Body of pancreas (tissue), 4 donors: ENCODE measurements at regions not wholly inside any gene's neighbourhood (a gene's known extent, or its start where the extent isn't known, plus 50 kb on each side); places are given as distances from the start of the nearest gene placed in this dataset.

ENCODE experiments used
- POLR2A ChIP-seq, 3 donors: fragments of 450-650 bp; IDR thresholded peaks; one replicate each; pipeline ENCODE4 v1.6.1; 2016; ENCODE audit warnings: antibody characterized with exemption in 3 of 3, mild to moderate bottlenecking in 2 of 3
- TF ChIP-seq, protein P1 (sequence below), 7 experiments: fragments of 450-650 bp in 4 of 7; fragments of 200-600 bp in 3 of 7; sonication (generic) in 3 of 7; IDR thresholded peaks; one replicate each; pipeline ENCODE4 v1.5.1; 2016 to 2019; ENCODE audit warnings: antibody characterized with exemption in 7 of 7

DNA sequence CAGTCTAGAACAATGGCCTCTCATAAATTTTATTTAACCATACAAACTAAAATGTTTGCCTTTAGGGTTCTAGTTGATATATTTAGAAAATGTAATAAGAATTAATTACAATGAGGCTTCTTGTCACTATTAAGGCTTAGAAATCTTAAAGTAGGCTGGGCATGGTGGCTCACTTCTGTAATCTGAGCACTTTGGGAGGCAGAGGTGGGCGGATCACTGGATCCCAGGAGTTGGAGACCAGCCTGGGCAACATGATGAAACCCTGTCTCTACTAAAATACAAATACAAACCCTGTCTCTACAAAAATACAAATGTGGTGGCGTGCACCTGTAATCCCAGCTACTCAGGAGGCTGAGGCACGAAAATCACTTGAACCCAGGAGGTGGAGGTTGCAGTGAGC lies 99.0 kb upstream of the ADGRF1 start:
- TF ChIP-seq, protein P1, sequence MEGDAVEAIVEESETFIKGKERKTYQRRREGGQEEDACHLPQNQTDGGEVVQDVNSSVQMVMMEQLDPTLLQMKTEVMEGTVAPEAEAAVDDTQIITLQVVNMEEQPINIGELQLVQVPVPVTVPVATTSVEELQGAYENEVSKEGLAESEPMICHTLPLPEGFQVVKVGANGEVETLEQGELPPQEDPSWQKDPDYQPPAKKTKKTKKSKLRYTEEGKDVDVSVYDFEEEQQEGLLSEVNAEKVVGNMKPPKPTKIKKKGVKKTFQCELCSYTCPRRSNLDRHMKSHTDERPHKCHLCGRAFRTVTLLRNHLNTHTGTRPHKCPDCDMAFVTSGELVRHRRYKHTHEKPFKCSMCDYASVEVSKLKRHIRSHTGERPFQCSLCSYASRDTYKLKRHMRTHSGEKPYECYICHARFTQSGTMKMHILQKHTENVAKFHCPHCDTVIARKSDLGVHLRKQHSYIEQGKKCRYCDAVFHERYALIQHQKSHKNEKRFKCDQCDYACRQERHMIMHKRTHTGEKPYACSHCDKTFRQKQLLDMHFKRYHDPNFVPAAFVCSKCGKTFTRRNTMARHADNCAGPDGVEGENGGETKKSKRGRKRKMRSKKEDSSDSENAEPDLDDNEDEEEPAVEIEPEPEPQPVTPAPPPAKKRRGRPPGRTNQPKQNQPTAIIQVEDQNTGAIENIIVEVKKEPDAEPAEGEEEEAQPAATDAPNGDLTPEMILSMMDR (IDR thresholded peaks at IDR 0.05), result no peak
- TF ChIP-seq POLR2A (IDR thresholded peaks at IDR 0.05), result no peak
